ENCODE measurements at regions not wholly inside any gene's neighbourhood (a gene's known extent, or its start where the extent isn't known, plus 50 kb on each side); places are given as distances from the start of the nearest gene placed in this dataset.

- DNase-seq, result no peak
These were observed 219.0 kb upstream of the ZBED5 start for GRCh38 chr11:11076879-11077278.

DNA sequence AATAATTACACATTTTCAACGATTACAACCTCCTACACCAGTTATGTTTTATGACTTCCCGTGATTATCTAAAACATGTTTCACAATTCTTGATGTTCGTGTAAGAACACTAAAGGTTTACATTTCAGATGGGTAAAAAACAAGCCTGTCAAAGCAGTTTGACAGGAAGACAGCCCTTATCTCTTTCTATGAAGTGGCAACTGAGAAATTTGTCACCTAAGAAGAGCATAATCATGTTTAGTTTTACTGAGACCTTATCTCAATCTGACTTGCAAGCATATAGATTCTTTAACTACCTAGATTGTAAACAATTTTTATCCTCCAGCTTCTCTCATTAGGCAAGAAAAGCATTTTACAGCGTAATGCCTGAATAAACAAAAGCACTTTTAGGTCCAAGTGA is 218.4 kb upstream of the ZBED5 start:
- DNase-seq, result no peak

DNA sequence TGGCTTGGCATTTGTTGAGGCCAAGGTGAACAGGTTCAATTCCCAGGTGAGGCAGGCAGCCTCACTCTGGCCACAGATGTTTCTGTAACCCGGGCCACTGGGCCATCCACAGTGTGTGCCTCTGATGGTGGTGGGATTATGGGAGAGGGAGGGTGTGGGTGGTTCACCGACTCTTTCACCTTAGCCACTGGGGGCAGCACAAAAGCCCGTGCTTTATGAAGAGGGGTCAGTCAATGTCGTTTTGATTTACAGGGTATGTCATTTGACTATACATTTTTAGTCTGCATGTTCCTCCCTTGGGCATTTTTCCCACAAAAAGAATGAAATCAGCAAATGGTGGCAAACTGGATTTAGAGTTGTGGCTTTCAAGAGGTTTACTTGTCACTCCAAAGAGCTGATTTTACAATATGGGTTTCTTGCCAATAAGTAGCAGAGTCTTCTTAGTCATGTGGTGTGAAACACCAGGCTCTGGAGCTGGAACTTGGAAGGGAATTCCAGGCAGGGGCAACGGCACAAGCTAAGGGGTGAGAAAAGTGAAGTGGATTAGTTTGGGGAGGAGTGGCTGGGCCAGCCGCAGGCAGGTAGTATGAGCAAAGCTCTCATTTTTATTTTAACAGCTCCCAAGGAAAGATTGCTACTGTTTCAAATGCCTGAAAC is 217.8 kb upstream of the ZBED5 start:
- no peak for DNase-seq

DNA sequence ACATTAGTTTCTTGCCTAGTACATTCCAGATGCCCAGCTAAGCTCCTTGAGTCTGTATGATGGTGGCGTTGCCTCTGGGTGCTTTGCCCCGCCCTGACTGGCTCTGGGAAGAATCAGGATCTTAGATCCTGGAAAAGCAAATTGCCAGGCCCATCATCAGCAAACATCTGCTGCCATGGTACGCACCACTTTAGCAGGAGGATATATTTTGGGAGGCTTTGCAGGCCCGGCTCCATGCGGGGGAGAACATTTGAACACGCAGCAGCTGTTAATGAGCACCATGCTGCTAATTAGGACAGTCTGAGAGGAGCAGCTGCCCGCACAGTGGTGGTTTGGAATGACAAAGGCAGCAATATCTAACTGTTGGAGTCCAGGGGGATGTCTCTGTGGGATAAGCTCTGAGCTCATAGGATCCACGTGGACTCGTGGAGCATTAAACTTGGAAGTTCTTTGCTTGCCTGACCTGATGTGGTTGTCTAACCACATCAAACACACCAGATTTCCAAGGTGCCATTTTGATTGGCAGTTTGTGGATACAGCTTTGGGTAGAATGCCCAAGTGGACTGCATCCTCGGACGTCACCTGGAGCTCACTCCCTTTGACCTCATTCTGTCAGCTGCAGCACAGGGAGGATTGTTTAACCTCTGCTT is 217.0 kb upstream of the ZBED5 start:
- no peak for DNase-seq

- no peak for DNase-seq
These were observed 216.1 kb upstream of the ZBED5 start for GRCh38 chr11:11073996-11074395.

GRCh38 chr11:11072067-11072466 is 214.2 kb upstream of the ZBED5 start:
- DNase-seq, result no peak

- no peak for DNase-seq
These were observed 213.6 kb upstream of the ZBED5 start for GRCh38 chr11:11071486-11071885.

DNA sequence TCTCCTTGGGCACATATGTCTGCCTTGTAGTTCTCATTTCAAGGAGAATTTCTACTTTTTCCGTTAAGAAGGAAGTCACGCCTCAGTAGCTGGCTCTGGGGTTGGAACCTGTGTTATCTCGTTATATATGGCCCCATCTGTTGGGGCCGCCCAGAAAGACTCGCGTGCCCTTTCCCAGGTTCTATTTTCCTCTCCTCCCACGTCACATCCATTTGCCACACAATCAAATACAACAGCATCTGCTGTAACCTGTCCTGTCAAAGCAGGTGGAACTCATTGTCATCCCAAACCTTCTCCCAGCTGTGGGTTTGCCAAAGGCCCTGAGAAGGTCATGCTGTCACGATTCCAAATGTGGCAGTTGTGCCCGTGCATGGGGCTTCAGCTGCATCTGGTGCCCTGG is 213.1 kb upstream of the ZBED5 start:
- no peak for DNase-seq

- no peak for DNase-seq
These were observed 212.3 kb upstream of the ZBED5 start for GRCh38 chr11:11069841-11070835.

- DNase-seq, result no peak
These were observed 210.3 kb upstream of the ZBED5 start for GRCh38 chr11:11068113-11068512.

DNA sequence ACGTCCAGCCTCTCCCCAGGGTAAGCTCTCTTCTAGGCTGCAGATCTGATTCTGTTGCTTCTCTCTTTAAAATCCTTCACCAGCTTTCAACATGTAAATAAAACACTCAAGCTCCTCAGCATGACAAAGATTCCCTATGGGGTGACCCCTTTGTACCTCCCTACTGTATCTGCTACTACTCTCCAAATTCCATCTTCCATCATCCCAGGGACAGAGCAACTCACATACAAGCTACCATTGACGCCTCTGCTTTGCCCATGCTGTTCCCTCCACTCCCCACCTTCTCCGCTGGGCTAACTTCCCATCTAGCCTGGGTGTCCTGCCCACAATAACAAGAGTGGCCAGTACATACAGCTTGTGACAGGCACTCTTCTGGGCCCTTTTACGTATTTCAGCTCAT is 207.5 kb upstream of the ZBED5 start:
- DNase-seq, result no peak

DNA sequence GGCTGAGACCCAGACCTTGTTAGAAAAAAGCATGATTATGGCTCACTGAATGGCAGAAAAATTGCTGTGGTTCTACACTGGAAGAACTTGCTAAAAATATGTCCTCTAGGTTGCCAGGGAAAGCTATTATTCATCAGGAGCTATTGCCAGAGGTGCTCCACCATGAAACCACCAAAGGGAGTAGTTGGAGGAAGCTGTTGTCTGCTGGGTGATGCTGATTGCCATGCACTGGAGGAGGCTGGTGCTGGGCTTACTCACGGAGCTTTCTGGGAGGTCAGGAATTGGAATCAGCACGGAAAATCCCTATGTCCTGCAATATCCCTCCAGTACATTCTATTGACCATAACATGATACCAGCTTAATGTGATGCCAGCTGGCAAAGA is 199.6 kb upstream of the ZBED5 start:
- no peak for DNase-seq

- DNase-seq, result no peak
These were observed 199.1 kb upstream of the ZBED5 start for GRCh38 chr11:11056749-11057471.

GRCh38 chr11:11056316-11056715 is 198.5 kb upstream of the ZBED5 start:
- no peak for DNase-seq

DNA sequence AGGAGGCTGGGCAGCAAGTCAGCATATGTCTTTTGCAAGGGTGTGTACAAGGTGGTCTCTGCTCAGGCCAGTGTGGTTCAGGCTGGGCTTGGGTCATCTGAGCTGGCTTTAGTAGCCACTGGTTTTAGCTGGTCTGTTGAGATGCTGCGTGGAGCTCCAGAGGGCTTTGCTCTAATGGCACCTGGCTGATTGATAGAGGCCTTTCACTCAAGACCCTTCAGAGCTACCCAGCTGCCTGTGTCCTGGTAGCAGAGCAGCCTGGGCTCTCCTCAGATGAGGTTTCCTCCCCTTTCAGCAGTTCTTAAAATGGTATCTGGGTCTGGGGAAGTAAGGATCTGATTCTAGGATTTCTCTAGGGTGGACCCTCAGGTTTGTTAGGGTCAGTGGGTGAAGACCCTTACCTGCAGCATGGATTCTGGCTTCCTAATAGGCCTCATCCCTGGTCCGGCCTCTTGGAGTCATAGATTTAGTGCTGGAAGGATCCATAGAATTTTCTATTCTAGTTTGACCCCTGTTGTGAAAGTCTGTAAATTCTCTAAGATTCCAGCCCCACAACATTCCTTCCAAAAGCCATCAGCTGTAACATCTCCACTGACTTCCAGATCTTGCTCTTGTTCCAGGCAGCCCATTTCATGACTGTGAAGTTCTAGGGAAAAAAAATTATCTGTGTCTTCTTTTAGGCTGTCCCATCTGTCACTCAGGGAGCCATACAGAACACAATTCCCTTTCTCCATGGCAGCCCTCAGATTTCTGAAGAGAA is 190.2 kb upstream of the ZBED5 start:
- DNase-seq, result no peak

GRCh38 chr11:11046781-11047180 is 188.9 kb upstream of the ZBED5 start:
- DNase-seq, result no peak

GRCh38 chr11:11045156-11045930 is 187.5 kb upstream of the ZBED5 start:
- DNase-seq, result no peak

- no peak for DNase-seq
These were observed 186.4 kb upstream of the ZBED5 start for GRCh38 chr11:11044137-11044855.

GRCh38 chr11:11043721-11044120 is 185.9 kb upstream of the ZBED5 start:
- DNase-seq, result no peak

- no peak for DNase-seq
These were observed 181.5 kb upstream of the ZBED5 start for GRCh38 chr11:11039208-11039965.
